ENCODE measurements at regions not wholly inside any gene's neighbourhood (a gene's known extent, or its start where the extent isn't known, plus 50 kb on each side); places are given as distances from the start of the nearest gene placed in this dataset.

DNA sequence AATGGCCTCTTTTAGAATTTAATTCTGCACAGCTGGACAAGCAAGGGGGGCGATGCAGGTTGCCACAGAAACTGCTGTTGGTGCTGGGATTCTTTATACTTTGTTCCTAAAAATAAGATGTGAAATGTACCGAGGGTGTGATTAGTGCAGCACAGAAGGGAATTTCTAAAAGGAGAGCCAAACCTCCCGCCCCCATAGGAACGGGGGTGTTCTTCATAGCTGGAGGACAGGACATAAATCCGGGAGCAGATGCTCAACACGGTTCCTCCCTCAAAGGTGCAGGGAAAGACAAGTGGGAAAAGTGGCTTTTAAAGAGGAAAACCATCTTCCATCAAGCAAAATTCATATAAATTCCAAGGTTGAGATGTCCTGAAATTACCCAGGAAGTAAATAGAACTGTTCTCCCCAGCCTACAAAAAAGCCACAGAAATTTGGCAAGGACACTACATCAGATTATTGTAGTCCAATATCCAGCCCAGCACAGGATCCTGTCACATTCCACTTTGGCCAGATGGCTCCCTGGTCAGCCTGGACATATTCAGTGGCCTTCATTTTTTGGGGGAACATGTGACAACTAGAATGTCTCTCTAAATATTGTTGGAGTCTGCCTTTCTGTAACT lies 51.4 kb upstream of the TMX1 start:
- no peak for TF ChIP-seq ZFX (IDR thresholded peaks at IDR 0.05)
- TF ChIP-seq, protein P1, sequence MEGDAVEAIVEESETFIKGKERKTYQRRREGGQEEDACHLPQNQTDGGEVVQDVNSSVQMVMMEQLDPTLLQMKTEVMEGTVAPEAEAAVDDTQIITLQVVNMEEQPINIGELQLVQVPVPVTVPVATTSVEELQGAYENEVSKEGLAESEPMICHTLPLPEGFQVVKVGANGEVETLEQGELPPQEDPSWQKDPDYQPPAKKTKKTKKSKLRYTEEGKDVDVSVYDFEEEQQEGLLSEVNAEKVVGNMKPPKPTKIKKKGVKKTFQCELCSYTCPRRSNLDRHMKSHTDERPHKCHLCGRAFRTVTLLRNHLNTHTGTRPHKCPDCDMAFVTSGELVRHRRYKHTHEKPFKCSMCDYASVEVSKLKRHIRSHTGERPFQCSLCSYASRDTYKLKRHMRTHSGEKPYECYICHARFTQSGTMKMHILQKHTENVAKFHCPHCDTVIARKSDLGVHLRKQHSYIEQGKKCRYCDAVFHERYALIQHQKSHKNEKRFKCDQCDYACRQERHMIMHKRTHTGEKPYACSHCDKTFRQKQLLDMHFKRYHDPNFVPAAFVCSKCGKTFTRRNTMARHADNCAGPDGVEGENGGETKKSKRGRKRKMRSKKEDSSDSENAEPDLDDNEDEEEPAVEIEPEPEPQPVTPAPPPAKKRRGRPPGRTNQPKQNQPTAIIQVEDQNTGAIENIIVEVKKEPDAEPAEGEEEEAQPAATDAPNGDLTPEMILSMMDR (conservative IDR thresholded peaks at IDR 0.05) = no peak
- peak overlapping the region; percentile 59 for H3K27ac ChIP-seq

DNA sequence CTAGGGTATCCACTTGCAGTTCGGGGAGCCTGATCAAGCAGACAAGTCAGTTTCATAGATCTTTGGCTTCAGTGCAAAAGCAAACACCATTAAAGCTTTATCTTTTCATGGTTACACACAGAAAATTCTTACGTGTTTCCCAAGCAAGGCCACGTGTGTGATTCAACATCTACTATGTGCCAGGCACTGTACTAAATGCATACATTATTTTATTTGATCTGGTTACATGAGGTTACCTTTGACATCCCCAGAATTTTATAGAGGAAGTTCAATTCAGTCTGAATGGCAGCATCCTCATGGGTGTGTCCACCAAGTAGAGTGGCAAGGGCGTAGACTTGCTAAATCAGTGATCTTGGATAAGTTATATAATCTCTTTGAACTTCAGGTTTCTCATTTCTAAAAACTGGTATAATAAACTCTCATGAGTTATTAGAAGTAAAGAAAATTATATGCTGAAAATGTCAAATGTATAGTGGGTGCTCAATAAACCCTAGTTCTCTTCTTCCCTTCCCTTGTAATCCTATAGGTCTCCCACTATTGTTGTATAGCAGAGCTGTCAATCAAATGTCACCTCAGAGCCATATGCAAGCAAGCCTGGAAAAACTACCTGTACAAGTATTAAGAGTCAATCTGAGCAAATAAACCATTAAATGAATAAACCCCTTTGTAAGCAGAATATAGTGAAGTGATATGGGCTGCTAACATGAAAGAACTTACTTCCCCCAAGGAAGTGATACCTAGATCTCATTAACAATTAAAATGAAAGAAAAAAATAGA lies 50.3 kb upstream of the TMX1 start:
- H3K27ac ChIP-seq = peak overlapping the region; percentile 59
- TF ChIP-seq, protein P1 (conservative IDR thresholded peaks at IDR 0.05) = no peak
- TF ChIP-seq ZFX (IDR thresholded peaks at IDR 0.05) = no peak
